Tongue (tissue), 1 donor: ENCODE measurements at regions not wholly inside any gene's neighbourhood (a gene's known extent, or its start where the extent isn't known, plus 50 kb on each side); places are given as distances from the start of the nearest gene placed in this dataset.

Source experiments
- DNase-seq: peaks from one replicate; pipeline ENCODE4 v3.0.0-alpha.2; 2015

DNA sequence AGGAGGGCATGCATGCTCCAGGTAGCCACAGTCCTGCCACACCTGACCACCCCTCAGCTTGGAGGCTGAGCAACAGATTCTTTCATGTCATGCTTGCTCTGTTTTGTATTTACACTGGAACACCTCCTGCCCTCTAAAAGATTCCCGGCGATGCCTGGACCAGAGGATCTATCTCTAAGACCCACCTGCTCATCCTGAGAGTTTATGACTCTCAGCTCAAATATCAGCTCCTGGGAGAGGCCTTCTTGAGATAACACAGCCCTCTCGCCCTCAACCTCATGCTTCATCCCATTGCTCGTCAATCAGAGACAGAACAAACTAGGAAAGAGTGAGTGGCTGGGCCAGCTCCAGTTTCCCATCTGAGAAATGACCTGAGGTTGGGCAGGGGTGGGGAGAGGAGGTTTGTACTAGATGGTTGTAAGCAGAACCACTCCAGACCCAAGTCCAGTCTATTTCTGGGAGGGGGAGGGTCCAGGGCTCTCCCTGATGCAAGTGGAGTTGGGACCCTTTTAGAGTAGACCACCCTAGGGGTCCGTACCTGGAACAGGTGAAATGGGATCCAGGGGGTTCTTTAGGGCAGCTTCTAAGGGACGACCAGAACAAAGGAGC is 524.5 kb downstream of the MATN1 start:
- no peak for DNase-seq

DNA sequence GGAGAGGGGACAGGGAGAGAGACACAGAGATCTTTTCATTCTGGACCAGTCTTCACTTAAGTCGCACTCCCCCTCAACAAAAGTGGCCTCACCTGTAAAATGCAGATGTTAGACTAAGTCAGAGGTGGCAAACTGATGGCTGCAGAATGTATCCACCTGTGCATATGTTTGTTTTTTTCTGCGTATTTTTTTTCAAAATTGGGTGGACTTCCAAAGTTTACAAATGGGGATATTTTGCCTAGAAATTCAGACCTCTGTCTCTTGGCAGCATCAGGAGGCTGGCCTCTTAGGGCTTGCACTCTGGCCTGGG is 525.0 kb downstream of the MATN1 start:
- no peak for DNase-seq

DNA sequence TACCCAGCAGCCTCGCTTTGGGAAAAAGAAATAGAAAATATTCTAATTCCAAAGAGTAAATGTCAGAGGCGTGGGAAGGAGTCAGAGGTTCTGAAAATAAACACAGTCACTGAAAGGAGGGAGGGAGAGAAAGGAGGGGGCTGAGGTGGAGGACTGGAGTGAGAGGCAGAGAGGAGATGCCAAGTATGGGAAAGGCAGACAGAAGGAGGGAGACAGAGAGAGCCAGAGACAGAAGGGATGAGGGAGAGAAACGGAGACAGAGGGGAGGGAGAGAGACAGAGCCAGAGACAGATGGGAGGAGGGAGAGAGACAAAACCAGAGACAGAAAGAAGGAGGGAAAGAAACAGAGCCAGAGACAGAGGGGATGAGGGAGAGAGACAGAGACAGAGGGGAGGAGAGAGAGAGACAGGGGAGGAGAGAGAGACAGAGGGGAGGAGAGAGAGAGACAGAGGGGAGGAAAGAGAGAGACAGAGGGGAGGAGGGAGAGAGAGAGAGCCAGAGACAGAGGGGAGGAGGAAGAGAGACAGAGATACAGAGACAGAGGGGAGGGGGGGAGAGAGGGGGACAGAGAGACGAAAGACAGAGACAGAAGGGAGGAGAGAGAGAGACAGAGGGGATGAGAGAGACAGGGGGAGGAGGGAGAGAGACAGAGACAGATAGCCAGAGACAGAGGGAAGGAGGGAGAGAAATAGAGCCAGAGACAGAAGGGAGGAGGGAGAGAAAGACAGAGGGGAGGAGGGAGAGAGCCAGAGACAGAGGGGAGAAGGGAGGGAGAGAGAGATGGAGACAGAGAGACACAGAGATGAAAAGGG is 525.5 kb downstream of the MATN1 start:
- peak; percentile 29 for DNase-seq

DNA sequence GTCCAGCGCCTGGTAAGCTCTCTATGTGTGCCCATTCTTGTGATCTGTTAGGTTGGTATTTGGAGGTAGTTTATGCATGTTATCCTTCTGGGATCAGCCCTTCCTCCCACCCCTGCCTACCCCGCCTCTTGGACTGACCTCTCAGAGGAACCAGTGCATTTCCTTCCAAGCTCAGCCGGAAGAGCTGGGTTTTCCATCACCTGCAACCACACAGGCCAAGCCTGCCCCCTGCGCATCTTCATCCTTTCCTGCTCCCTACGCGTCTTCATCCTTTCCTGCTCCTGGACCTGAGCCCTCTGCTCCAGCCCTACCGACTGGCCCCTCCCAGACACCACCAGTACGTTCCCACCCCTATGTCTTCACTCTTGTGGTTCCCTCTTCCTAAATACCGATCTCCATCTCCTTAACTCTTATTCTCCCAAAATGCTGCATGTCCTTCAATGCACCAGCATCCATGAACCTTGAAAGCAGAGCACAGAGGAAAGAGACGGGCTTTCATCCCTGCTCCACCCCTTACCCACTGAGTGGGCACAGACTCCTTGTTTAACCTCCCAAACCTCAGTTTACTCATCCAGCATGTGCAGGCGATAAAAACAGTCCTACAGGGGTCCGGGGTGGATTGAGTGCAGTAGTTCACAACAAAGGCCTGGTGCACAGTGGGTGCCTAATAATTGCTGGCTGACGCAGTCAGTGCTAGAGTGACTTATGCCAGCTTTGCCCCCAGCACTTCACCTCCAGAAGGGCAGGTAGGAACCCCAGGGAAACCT is 526.3 kb downstream of the MATN1 start:
- no peak for DNase-seq

DNA sequence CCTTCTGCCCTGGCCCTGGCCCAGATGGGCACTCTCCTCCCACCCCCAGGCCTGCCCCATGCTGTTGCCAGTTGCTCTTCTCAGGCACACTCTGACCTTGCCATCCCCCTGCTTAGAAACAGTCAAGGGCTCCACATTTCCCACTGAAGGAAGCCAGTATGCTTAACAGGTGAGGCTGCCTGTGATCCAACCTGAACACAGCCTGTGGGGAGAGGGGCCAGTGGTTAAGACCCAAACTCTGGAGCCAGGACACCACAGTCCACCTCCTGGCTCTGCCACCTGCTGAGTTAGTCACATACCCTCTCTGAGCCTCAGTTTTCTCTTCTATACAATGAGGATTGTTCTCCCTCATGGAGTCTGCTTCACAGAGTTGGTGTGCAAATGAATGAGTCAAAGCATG is 526.9 kb downstream of the MATN1 start:
- no peak for DNase-seq

DNA sequence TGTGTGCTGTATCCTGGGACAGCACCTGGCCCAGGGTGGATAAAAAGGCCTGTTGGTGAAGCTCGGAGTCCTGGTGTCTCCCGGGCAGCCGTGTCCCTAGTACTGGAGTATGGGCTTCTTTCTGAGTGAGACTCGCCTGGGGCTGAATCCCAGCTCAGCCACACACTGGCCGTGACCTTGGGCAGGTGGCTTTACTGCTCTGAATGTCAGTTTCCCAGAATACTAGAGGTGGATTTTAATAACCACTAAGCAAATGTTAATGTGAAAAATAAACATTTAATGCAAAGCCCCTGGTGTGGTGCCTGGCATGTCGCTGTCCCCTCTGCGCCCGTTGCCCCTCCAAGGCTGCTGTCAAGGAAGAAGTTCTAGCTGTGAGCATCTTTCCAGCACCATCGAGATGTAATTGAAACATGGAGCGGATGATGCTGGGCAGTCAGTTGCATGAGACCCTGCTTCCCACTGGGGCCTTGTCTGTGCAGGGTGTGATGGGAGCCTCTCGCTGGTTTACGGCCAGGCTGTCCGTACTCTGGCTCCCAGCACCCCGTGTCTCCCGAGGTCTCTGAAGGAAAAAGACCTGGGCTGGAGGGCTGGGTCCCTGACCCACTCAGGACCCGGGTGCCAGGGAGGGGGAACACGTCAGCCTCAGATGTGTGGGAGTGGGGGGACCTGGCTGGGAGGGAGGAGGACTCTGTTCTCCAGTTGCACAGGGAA is 527.8 kb downstream of the MATN1 start:
- no peak for DNase-seq

DNA sequence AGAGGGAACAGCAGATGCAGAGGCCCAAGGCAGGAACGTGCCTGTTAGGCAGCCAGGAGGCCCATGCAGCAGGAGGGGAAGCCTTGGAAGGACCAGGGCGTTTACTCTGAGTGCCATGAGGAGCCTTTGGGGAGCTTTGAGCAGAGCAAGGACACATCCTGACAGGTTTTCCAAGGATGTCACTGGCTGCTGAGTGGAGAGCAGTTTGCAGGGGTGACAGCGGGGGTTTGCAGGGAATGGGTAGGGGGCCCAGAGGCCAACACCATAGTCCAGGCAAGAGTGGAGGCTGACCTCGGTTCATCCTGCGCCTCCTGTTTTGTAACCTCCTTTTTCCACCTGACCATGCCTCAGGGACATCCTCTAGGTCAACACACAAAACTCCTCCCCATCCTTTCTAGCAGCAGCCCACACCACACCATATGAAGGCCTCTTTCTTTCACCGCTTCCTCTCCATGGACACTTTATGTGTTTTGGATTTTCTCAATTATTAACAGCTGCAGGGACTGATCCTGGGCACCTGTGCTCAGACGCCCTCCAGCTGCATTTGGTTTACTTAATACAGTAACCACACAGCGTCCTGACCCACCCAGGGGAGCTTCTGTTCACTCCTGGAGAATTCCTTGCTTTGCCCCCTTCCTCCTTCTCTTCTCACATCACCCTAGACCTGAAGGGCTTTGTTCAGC is 528.5 kb downstream of the MATN1 start:
- DNase-seq = peak; percentile 41

DNA sequence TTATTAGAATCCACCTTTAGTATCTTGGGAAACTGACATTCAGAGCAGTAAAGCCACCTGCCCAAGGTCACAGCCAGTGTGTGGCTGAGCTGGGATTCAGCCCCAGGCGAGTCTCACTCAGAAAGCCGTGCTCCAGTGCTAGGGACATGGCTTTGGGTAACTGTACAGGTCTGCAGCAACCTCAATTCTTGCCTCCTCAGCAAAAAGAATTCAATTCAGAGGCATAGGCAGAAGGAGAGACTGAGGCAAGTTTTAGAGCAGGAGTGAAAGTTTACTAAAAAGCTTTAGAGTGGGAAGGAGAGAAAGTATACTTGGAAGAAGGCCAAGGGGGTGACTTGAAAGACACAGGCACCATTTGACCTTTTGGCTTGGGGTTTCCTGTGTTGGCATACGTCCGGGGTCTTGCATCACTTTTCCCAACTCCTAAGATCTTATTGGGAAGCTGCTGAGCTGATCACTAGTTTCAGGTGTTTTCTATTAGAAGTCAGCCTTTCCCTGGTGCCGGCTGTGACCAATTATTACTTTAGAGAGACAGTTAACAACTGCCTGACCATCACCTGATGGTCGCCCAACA is 529.3 kb downstream of the MATN1 start:
- DNase-seq = no peak

DNA sequence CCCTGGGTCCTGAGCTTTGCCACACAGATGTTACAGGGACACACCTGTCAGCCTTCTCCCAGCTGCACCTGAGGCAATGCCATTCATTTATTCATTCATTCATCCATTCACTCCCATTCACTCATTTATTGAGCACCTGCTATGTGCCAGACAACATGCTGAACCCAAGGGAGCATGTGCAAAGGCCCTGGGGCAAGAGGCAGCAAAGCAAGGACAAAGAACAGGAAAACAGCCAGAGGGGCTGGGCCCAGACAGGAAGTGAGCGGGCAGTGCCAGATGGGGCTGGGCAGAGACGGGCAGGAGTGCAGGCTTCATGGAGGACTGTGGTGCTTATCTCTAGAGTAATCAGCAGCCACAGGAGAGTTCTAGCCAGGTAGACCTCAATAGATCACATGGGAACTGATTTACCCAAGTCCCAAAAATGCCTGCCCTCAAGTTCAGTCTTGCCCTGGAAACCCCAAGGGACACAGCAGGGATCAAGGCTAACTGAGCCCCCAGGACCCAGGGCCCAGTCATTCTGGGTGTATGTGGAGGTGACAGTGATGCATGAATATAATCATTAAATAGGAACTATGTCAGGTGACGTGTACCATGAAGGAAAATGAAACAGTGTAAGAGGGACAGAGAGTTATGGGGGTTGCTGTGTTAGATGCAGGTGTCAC is 530.3 kb downstream of the MATN1 start:
- no peak for DNase-seq

DNA sequence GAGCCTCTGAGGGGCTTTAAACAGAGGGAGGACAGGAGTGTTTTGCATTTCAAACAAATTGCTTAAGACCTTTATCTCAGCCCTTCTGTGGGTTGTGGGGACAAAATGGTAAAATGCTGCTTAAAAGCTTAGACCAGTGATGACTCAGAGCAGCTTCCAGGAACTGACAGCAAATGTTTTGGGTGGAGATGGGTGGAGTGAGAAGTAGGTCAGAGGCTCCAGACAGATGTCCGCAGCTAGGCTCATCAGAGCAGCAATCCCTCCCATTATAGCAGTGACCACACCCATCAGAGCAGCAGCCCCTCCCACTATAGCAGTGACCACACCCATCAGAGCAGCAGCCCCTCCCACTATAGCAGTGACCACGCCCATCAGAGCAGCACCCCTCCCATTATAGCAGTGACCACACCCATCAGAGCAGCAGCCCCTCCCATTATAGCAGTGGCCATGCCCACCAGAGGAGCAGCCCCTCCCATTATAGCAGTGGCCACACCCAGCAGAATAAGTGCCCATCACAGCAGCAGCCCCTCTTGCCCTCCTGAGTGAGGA is 532.2 kb downstream of the MATN1 start:
- DNase-seq = peak; percentile 51

DNA sequence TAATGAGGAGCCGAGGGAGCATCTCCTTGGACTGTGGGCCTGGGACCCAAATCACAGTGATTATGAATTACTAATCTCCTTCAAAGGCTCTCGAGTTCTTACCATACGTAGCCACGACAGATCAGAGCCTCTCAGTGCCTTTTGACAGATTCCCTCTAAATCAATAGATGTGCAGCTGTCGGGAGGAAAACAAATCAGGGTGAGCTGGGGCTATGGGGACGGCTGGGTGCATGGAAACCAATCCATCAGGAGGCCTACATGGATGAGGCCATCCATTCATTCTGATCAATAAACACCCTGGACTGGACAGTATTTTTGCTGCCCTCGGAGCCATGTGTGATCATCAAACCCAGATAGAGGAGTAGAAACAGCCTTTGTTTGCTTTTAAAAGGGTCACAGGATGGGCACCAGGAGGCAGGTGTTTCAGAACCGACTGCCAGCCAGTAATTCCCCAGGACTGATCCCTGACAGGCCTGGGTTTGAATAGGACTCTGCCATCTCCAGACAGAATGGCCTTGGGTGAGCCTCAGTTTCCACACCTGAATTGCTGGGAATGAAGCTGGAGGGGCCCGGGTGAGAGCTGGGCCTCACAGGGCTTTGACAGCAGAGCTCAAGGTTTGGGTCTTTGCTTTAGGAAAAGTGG is 532.8 kb downstream of the MATN1 start:
- DNase-seq = no peak

DNA sequence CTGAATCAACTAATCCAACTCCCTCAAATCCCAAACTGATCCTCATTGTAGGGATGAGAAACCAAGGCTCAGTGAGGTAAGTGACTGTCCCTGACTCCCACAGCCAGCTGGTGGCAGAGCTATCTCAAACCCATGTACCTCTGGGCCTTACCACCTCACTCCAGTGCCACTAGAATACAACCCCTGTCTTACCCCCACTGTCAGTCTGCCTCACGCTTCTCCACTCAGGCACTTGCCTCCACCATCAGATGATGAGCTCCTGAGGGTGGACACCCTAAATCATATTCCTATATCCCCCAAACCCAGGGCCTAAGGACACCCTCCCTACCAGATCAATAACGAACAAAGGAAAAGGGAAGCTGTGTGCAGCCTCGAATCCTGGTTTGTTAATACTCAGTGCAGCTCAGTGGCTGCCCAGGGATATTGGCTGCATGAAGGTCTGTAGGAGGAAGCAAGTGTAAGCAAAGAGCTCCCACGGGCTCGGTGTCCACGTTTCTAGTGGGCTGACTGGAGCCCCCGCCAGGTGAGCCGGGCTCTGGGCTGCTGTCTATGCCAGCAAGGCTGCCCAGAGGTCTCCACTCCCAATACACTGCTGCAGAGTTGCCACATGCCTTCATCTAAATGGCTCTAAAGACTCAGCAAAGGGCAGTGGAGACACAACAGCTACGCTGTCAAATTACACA is 533.4 kb downstream of the MATN1 start:
- no peak for DNase-seq

DNA sequence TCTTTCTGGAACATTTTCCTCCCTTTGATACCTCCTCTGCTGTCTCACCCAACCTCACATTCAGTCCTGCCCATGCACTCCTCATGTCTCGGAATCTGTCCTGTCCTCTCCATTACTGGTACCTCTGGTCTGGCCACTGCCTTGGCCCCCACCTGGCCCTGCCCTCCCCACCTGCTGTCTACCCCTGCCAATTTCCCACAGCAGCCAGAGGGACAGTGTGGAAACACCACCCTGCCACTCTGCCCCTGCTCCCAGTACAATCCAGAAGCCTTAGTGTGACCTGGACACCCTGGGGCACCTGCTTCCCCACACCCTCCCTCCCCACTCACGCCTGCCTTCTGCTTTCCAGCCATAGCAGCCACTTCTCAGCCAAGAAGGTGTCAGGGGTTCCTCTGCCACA is 534.4 kb downstream of the MATN1 start:
- DNase-seq = no peak

DNA sequence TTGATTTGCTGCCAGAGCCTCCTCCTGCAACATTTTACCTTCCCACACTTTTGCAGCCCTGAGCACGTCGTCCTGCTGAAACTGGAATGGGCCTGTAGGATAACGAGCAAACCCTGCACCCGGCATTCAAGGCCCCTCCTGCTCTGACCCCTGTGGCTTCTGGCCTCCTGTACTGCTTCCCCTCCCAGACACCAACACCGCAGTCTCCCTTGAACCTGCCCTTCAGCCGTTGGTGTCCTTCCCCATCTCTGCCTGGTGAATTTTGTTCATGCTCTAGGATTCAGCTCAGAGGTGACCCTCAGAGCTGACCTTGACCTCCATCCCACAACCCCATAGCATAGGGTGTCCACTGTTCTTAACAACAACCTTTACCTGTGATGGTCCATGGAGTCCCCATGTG is 535.1 kb downstream of the MATN1 start:
- no peak for DNase-seq

DNA sequence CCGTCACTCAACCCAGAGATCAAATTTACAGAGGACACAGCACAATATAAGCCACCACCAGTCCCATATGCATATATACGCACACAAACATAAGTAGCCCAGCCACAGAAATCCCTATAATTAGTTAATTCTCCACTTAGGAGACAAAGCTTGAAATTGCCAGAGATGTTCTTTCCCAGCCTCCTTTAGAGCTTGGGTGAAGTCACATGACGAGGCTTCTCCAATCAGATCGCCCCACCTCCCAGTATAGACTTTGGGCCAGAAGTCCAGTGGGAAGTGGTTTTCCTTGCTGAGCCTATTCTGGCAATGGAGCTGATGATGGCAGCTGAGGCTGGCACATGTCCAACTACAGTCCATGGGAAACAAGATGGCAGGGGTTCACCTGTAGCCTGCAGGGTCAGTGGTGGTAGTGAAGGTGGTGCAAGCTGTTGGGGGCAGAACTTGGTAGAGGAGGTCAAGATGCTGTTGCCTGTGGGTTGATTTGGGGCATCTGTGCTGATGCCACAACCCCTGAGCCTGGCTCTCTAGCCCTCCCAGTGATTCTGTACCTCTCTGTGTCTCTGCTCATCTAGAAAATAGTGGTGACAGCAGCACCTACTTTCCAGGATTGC is 535.9 kb downstream of the MATN1 start:
- no peak for DNase-seq

DNA sequence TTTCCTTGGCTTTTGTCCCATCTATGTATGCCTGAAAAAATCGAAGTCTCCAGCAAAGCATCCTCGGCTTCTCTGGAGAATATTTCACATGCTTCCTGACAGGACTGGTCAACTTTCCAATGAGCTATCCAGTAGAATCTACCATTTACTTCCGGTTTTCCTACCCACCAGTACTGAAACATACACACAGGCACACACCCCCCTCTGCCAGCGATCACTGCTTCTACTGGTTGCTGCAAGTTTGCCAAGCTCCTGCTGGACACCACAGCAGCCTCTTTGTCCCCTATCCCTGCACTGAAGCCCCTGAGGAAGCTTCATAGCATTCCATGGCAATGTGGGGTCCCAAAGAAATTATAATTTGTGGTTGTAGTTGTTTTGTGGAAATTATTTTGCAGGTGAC is 536.8 kb downstream of the MATN1 start:
- no peak for DNase-seq

DNA sequence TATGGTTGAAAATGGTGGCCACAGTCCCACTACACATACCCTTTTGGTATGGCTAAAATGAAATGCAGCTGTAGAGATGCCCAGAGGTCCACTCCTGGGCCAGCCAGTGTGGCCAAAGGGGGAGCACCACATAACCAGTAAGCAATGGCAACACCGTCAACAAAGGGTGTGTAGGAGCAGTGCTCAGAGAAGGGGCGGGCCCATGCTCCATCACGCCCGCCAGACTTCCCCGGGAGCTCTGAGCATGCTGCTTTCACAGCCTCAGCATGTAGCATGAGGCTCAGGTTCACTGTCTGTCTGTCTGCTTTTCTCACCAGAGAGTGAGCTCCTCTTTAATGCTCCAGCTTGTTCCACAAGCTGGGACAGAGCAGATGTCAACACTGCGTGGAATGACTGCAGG is 537.6 kb downstream of the MATN1 start:
- DNase-seq = no peak

DNA sequence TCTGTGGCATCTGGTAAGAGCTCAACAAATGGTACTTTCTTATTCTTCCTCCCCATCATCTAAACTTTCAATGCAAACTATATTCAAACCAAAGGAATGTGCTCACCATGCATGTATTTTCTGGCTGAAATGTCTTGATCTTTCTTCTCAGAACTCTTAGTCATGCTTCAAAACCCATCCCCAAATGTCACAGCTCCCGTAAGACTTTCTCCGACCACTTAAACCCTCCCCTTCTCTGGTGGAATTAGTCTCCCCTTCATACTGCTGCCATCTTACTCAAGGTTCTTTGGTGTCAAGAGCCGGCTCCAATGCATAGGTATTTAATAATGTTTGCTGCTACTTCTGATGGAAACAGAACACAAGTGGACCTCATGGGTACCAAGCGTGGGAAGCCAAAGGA is 538.1 kb downstream of the MATN1 start:
- no peak for DNase-seq

DNA sequence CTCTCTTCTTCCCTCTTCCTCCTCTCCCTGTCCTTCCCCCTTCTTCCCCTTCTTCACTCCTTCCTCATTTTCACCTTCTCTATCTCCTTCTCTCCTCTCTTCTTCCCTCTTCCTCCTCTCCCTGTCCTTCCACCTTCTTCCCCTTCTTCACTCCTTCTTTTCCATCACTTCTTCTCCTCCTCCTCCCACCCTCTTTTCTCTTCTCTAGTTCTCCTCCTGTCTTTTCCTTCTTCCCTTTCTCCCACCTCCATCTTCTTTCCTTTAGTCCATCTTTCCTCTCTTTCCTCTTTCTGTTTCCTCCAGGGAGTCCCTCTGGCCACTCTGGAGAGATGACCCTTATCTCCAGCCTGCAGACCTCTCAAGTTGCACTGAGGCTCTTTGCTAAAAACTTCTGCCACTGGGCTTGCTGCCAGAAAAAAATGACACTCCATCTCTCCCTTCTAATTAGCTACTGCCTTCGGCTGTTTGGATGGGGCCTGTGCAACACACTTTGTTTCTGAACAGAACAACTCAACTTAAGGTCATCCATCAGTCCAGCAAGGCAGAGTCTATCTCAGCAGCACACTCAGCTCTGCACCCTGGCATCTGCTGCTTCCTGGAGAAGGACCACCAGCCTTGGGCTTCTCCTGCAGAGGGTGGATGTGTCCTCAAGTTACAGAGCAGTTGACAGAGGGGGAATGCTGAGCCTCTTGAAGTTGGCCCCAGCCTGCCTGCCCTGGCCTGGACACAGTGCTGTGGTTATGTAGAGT is 538.8 kb downstream of the MATN1 start:
- peak; percentile 24 for DNase-seq
